AG09309 (cell line): ENCODE measurements at regions not wholly inside any gene's neighbourhood (a gene's known extent, or its start where the extent isn't known, plus 50 kb on each side); places are given as distances from the start of the nearest gene placed in this dataset.

Experiments
- DNase-seq: peaks from one replicate; pipeline ENCODE4 v3.0.0-alpha.2; 2010; ENCODE audit warnings: low read depth
- H3K4me3 ChIP-seq: 2 replicates; pipeline ENCODE4 v1.5.1; 2011; ENCODE audit warnings: mild to moderate bottlenecking, low read depth, low read length, moderate library complexity; ENCODE audit not compliant: control insufficient read depth
- TF ChIP-seq, protein P1 (sequence below): IDR thresholded peaks from 2 replicates; pipeline ENCODE4 v1.5.1; 2011; ENCODE audit warnings: mild to moderate bottlenecking, low read depth, low read length, inconsistent platforms; ENCODE audit not compliant: insufficient read depth, control insufficient read depth; ENCODE audit errors: missing control alignments

- H3K4me3 ChIP-seq, result no peak overlapping the region
- DNase-seq, result no peak
- TF ChIP-seq, protein P1, sequence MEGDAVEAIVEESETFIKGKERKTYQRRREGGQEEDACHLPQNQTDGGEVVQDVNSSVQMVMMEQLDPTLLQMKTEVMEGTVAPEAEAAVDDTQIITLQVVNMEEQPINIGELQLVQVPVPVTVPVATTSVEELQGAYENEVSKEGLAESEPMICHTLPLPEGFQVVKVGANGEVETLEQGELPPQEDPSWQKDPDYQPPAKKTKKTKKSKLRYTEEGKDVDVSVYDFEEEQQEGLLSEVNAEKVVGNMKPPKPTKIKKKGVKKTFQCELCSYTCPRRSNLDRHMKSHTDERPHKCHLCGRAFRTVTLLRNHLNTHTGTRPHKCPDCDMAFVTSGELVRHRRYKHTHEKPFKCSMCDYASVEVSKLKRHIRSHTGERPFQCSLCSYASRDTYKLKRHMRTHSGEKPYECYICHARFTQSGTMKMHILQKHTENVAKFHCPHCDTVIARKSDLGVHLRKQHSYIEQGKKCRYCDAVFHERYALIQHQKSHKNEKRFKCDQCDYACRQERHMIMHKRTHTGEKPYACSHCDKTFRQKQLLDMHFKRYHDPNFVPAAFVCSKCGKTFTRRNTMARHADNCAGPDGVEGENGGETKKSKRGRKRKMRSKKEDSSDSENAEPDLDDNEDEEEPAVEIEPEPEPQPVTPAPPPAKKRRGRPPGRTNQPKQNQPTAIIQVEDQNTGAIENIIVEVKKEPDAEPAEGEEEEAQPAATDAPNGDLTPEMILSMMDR, result no peak
Measured at GRCh38 chr4:58499182-58499581, 1389.0 kb upstream of the IGFBP7 start.

DNA sequence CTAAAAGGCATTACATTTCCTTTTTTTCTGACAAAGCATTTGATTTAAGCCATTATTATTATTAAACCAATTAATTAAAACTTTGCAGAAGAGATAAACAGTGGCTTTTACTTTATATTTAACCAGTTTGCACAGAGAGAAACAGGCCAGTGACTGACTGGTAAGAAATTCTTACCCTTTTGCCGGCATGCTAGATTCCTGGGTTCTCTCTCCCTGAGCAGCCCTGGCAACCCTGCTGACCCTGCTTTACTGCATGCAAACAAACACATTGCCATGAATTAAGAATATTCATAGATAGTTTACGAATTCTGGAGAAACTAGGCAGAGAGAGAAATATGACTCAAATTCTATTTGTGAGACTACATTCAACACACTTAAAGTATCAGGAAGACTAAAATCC lies 1381.4 kb upstream of the IGFBP7 start:
- no peak overlapping the region for H3K4me3 ChIP-seq
- TF ChIP-seq, protein P1, result no peak
- no peak for DNase-seq

DNA sequence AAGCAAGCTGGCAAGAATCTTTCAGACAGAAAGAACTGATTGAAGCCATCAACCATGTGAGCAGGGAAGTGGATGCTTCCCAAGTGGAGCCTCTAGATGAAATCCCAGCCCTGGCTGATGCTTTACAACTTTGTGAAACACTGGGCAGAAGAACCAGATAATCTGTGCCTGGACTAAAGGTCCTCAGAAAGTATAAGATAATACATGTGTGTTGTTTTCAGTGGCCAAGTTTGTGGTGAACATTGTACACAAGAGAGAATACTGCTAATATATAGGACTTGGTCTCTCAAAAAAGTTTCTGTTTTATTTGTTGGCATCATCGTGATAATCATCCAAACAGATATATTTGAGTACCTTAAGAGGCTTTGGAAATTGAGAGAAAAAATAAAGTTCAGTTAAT lies 1367.8 kb upstream of the IGFBP7 start:
- H3K4me3 ChIP-seq, result no peak overlapping the region
- no peak for DNase-seq
- TF ChIP-seq, protein P1, result no peak

DNA sequence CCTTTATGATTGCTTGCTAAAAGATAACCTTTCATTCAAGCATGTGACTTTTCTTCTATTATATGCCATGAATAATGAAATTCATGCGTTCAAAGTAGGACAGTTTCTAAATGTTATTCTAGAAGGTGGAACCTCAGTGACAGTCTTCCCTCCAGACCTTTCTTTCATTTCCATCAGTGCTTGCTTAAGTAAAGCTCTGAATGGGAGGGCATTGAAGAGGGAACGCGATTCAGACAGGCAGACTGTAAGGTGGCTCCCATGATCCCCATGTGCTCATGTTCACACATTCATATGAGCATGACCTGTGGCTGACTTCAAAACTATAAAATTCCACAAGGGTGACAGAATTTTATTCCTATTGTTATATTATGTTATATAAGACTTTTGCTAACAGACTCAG lies 1367.3 kb upstream of the IGFBP7 start:
- no peak overlapping the region for H3K4me3 ChIP-seq
- TF ChIP-seq, protein P1, result no peak
- no peak for DNase-seq

- TF ChIP-seq, protein P1, result no peak
- no peak for DNase-seq
- no peak overlapping the region for H3K4me3 ChIP-seq
Measured at GRCh38 chr4:58475097-58475496, 1364.9 kb upstream of the IGFBP7 start.

GRCh38 chr4:58465031-58465430 lies 1354.8 kb upstream of the IGFBP7 start:
- DNase-seq, result no peak
- no peak overlapping the region for H3K4me3 ChIP-seq
- TF ChIP-seq, protein P1, result no peak
